Myocyte (in vitro differentiated cells): ENCODE measurements at regions not wholly inside any gene's neighbourhood (a gene's known extent, or its start where the extent isn't known, plus 50 kb on each side); places are given as distances from the start of the nearest gene placed in this dataset.
A peak's percentile ranks its signal among the peaks of the same experiment; 100 is the strongest.
"Not testable (repeated sequence)": the region's sequence is repeated elsewhere in the genome, so short reads cannot be mapped to it uniquely, and the experiment has no call there.

Experiments used
- DNase-seq: peaks from one replicate; pipeline ENCODE4 v3.0.0-alpha.2; 2012; ENCODE audit warnings: low read depth

GRCh38 chr2:223180463-223180862, 128.5 kb downstream of the KCNE4 start:
- DNase-seq, result no peak

GRCh38 chr2:223181561-223181960, 129.6 kb downstream of the KCNE4 start:
- no peak for DNase-seq

GRCh38 chr2:223182356-223182755, 130.4 kb downstream of the KCNE4 start:
- no peak for DNase-seq

- DNase-seq, result no peak
Measured at GRCh38 chr2:223185638-223186037, 133.6 kb downstream of the KCNE4 start.

DNA sequence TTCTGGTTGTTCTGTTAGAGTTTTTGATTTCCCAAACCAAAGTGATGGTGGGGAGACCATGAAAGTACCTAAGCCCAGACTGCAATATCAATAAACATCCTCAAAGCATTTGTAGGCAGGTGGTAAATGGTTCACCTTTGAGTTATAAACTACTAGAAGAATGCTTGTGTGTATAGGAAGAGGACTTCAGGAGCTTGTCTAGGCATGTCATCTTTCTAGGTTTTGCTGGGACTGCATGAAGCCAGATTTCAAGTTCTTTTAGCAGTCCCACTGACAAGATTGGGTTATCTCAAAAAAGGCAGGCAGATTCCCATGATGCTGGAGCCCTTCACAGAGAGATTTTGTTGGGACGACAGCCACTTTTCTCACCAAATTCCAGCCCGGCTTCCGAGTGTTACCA, 135.3 kb downstream of the KCNE4 start:
- DNase-seq, result no peak

GRCh38 chr2:223190561-223191206, 138.7 kb downstream of the KCNE4 start:
- not testable (repeated sequence) for DNase-seq

DNA sequence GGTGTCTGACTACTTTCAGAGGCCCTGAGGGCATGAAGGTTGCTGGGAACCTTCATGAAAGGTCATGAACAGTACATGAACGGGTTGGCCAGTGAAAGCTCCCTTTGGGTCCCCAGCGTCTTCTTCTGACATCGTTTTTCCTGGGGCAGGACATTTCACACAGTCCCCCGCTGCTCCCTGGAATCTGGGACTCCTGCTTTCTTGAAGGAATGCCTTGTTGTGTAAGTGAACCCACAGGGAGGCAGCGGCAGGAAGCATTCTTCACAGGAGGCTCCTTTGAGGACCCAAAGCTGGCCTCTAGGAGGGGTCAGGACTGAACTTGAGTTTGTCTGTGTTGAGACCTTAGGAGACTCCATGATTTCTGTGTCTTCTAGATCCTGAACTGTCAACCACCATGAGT, 144.3 kb downstream of the KCNE4 start:
- DNase-seq, result no peak

GRCh38 chr2:223197046-223197445, 145.1 kb downstream of the KCNE4 start:
- peak; percentile 8 for DNase-seq

DNA sequence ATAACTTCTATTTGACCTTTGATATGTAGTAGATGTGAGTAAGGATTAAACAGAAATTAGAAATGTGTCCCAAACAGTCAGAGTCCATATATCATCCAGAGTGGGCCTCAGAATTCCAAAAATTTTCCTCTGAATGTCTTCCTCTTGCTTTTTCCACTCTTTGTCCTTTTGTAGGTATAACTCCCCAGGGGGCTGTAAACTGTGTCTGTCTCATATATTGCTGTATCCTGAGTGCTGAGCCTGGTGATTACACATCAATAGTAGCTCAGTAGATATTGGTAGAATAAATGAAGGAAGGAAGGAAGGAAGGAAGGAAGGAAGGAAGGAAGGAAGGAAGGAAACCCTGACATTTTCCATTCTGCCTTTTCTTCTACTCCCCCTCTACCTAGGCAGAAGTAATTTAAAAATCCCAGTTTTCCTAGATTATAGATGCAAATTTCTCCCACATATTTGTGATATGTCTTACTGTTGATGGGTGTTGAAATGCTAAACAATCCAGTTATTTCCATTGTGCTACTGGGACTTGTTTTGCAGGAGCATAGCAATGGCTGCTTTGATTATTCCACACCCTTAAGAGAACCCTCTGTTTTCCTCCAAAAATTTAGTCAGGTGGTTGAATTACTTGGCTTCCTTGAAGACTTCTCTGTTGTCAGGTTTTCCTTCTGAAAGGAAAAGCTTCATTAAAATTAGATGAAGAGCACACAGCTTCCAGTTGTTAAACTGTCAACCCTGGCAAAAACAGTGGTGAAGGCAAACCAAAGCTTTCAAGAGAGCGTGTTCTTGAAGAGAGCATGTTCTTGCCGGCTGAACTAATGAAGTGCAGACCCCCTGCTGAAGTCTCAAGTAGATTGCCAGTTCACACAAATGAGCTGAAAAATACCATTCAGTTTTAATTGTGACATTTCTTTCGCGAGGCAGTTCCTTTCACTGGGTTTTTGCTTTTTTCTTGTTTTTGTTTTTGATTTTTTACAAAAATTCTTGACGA, 147.8 kb downstream of the KCNE4 start:
- DNase-seq, result no peak

- DNase-seq, result peak; percentile 65
Measured at GRCh38 chr2:223203971-223204929, 152.3 kb downstream of the KCNE4 start.

DNA sequence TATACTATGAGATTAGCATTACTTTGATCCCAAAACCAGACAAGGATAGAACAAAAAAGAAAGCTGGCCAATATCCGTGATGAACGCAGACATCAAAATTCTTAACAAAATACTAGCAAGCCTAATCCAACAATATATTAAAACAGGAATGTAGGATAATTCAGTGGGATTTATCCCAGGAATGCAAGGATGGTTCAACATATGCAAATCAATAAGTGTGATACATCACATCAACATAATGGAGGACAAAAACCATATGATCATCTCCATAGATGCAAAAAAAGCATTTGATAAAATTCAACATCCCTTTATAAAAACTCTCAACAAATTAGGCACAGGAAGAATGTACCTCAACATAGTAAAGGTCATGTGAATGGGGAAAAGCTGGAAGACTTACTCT, 158.5 kb downstream of the KCNE4 start:
- no peak for DNase-seq

GRCh38 chr2:223214394-223215253, 162.6 kb downstream of the KCNE4 start:
- DNase-seq, result no peak

DNA sequence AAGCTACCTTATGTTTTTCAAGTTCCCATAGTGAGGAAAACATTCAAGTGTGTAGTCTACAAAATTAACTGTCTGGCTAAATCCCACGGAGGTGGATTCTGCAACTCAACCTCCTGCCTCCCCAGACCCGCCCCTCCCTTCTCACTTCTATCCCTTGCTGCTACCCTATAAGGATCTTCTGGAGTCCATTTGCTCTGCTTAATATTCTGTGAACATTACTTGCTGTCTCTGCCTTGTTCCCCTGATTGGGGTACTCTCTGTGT, 163.2 kb downstream of the KCNE4 start:
- DNase-seq, result no peak

GRCh38 chr2:223217373-223217772, 165.4 kb downstream of the KCNE4 start:
- no peak for DNase-seq

- DNase-seq, result no peak
Measured at GRCh38 chr2:223218587-223219178, 166.7 kb downstream of the KCNE4 start.

GRCh38 chr2:223219872-223220657, 168.1 kb downstream of the KCNE4 start:
- DNase-seq, result no peak

DNA sequence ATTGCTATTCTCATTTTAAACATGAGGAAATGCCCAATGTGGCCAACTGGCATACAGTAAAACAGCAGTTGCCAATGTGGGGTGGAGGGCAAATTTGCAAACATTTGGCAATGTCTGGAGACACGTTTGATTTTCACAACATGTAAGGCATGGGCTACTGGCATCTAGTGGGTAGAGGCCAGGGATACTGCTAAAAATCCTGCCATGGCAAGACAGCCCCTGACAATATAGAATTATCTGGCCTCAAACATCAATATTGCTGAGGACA, 168.6 kb downstream of the KCNE4 start:
- no peak for DNase-seq

DNA sequence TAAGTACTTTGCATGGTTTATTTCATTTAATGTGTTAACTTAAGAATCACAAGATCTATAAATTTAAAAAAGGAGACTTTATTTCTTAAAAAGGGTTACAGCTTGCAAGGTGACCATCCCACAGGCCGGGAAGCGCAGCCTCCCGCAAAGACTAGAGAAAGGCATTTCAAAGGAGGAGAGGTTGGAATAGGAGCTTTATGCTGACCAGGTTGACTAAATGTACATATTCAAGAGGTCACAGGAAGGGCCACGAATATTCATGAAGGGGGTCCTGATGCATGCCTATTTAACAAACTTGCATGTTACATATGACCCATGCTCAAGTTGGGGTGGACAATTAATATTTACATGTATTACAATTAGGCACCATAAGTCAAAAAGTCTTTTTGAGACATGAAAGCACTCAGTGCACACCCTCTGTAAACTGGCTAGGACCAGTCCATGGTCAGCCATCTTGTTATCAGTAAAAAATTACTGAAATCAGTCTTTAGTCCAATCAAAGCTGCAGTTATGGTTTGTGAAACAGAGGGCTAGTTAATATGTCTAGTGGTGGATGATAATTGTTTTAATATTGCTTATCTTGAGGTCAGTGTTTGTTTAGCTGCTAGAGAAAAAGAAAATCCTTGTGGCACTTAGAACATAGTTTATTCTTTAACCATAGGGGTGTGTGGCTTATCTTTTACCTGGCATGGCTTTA, 169.3 kb downstream of the KCNE4 start:
- no peak for DNase-seq

GRCh38 chr2:223222397-223222796, 170.4 kb downstream of the KCNE4 start:
- no peak for DNase-seq
